ENCODE measurements at regions not wholly inside any gene's neighbourhood (a gene's known extent, or its start where the extent isn't known, plus 50 kb on each side); places are given as distances from the start of the nearest gene placed in this dataset.
"Not testable (repeated sequence)": the region's sequence is repeated elsewhere in the genome, so short reads cannot be mapped to it uniquely, and the experiment has no call there.

DNA sequence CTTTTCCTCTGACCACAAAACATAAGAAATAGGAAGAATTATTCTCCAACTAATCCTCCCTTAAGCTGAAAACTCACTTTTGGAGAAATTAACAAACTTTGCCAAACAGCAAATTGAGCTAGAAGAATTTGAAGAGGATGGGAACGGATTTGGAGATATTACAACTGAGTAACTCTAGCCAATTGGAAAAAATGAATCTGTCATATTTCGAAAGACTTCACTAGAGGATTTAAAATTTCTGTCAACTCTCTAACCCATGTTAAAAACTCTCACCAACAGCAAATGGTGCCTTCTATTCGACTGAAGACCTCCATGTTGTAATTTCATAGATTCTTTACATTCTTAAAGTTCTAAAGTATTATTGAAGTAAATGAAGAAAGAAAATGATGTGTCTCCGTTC, 414.2 kb downstream of the RMST start:
- H4K20me1 ChIP-seq (ENCODE audit: control insufficient read depth, insufficient read depth, low read depth, low read length) = no peaks in the 10 kb centered on the region
- H3F3A ChIP-seq (ENCODE audit: control insufficient read depth, insufficient read depth) = no peaks in the 10 kb centered on the region
- H3K27ac ChIP-seq (ENCODE audit: low read depth, low read length) = no peak overlapping the region
- no peaks in the 10 kb centered on the region for H3K36me3 ChIP-seq (ENCODE audit: control insufficient read depth, low read length)
- no peaks in the 10 kb centered on the region for H3K27me3 ChIP-seq (ENCODE audit: control insufficient read depth, low read length)
- TF ChIP-seq, protein P1, sequence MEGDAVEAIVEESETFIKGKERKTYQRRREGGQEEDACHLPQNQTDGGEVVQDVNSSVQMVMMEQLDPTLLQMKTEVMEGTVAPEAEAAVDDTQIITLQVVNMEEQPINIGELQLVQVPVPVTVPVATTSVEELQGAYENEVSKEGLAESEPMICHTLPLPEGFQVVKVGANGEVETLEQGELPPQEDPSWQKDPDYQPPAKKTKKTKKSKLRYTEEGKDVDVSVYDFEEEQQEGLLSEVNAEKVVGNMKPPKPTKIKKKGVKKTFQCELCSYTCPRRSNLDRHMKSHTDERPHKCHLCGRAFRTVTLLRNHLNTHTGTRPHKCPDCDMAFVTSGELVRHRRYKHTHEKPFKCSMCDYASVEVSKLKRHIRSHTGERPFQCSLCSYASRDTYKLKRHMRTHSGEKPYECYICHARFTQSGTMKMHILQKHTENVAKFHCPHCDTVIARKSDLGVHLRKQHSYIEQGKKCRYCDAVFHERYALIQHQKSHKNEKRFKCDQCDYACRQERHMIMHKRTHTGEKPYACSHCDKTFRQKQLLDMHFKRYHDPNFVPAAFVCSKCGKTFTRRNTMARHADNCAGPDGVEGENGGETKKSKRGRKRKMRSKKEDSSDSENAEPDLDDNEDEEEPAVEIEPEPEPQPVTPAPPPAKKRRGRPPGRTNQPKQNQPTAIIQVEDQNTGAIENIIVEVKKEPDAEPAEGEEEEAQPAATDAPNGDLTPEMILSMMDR (IDR thresholded peaks at IDR 0.05; ENCODE audit: low read depth, low read length, poor library complexity, severe bottlenecking) = no peak
- H3K9me2 ChIP-seq (replicated peaks; ENCODE audit: control insufficient read depth, low read length) = no peaks in the 10 kb centered on the region
- H3K4me1 ChIP-seq (ENCODE audit: control insufficient read depth, low read length) = no peaks in the 10 kb centered on the region
- H3K9me3 ChIP-seq (ENCODE audit: control insufficient read depth, insufficient read depth, low read length) = no peaks in the 10 kb centered on the region
- no peaks in the 10 kb centered on the region for H3K79me2 ChIP-seq (ENCODE audit: control insufficient read depth, low read length)
- no peak overlapping the region for H3K4me2 ChIP-seq (ENCODE audit: low read length)
- H3K4me3 ChIP-seq (ENCODE audit: low read length) = no peak overlapping the region

DNA sequence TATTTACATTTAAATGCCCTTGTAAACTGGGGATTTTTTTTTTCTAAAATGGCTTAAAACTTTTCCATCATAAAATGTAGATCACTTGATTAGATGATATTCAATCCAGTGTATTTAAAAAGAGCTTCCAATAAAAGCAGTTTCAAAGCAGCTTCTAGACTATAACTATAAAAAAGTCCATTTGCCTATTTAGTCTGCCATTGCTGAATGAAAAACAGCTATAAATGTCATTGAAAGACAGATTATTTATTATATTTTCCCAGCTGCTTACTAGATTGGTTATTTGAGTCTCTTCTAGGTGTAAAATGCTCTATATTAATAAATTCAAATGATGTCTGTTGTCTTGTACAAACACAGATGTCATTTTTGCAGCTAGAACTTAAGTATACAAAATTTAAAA, 414.8 kb downstream of the RMST start:
- Histone ChIP-seq H3K27ac (ENCODE audit: low read depth, low read length) (no peak overlapping the region), H4K20me1 (ENCODE audit: control insufficient read depth, insufficient read depth, low read depth, low read length) (no peaks in the 10 kb centered on the region), H3K4me3 (ENCODE audit: low read length) (no peak overlapping the region), H3F3A (ENCODE audit: control insufficient read depth, insufficient read depth) (no peaks in the 10 kb centered on the region), H3K27me3 (ENCODE audit: control insufficient read depth, low read length) (no peaks in the 10 kb centered on the region), H3K4me1 (ENCODE audit: control insufficient read depth, low read length) (no peaks in the 10 kb centered on the region), H3K36me3 (ENCODE audit: control insufficient read depth, low read length) (no peaks in the 10 kb centered on the region), H3K9me2 (replicated peaks; ENCODE audit: control insufficient read depth, low read length) (no peaks in the 10 kb centered on the region), H3K4me2 (ENCODE audit: low read length) (no peak overlapping the region), H3K9me3 (ENCODE audit: control insufficient read depth, insufficient read depth, low read length) (no peaks in the 10 kb centered on the region), H3K79me2 (ENCODE audit: control insufficient read depth, low read length) (no peaks in the 10 kb centered on the region)
- no peak for TF ChIP-seq EZH2phosphoT487 (IDR thresholded peaks at IDR 0.05; ENCODE audit: borderline replicate concordance, low read length)
- TF ChIP-seq, protein P1 (IDR thresholded peaks at IDR 0.05; ENCODE audit: low read depth, low read length, poor library complexity, severe bottlenecking) = no peak

DNA sequence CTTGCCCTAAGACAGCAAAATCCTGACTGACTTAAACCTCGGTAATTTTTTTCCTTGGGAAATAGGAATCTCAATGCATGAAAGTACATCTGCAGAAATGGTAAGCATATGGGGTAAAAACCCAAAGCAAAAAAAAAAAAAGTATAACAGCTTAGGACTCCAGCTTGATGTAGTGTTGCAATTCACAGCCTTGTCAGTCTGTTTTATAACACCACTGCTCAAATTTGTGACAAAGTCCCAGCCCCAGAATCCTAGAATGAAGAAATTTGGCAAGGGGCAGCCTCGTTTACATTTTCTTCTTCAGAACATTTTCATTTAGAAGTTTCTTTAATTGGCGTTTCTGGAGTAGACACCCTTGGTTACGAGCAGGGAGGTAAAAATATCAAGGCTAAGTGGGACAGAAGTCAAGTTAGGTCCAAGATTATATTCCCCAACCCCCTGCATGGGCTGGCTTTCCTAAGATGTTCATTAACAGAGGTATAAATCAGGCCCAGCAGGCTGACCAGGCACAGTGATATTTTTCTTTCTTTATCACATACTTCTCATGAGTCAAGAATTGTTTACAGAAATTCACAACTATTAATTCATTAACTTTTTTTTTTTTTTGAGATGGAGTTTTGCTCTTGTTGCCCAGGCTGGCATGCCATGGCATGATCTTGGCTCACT, 424.0 kb downstream of the RMST start:
- Histone ChIP-seq H3K79me2 (ENCODE audit: control insufficient read depth, low read length) (no peaks in the 10 kb centered on the region), H3K9me3 (ENCODE audit: control insufficient read depth, insufficient read depth, low read length) (no peaks in the 10 kb centered on the region), H3K4me3 (ENCODE audit: low read length) (no peak overlapping the region), H3K4me1 (ENCODE audit: control insufficient read depth, low read length) (no peaks in the 10 kb centered on the region), H3K4me2 (ENCODE audit: low read length) (no peak overlapping the region), H3K9me2 (replicated peaks; ENCODE audit: control insufficient read depth, low read length) (no peaks in the 10 kb centered on the region), H4K20me1 (ENCODE audit: control insufficient read depth, insufficient read depth, low read depth, low read length) (no peaks in the 10 kb centered on the region), H3F3A (ENCODE audit: control insufficient read depth, insufficient read depth) (no peaks in the 10 kb centered on the region), H3K27me3 (ENCODE audit: control insufficient read depth, low read length) (no peaks in the 10 kb centered on the region), H3K27ac (ENCODE audit: low read depth, low read length) (no peak overlapping the region), H3K36me3 (ENCODE audit: control insufficient read depth, low read length) (no peaks in the 10 kb centered on the region)
- TF ChIP-seq, protein P1 (IDR thresholded peaks at IDR 0.05; ENCODE audit: low read depth, low read length, poor library complexity, severe bottlenecking) = no peak
- TF ChIP-seq EZH2phosphoT487 (IDR thresholded peaks at IDR 0.05; ENCODE audit: borderline replicate concordance, low read length) = no peak

DNA sequence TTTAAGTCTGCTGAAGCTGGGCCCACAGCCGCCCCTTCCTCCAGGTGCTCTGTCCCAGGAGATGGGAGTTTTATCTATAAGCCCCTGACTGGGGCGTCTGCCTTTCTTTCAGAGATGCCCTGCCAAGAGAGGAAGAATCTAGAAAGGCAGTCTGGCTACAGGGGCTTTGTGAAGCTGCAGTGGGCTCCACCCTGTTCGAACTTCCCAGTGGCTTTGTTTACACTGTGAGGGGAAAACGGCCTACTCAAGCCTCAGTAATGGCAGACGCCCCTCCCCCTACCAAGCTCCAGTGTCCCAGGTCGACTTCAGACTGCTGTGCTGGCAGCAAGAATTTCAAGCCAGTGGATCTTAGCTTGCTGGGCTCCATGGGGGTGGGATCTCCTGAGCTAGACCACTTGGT, 435.3 kb downstream of the RMST start:
- H3K4me2 ChIP-seq (ENCODE audit: low read length) = not testable (repeated sequence)

More for the DNA sequence above, 435.3 kb downstream of the RMST start:
- not testable (repeated sequence) for H3K79me2 ChIP-seq (ENCODE audit: control insufficient read depth, low read length); H4K20me1 ChIP-seq (ENCODE audit: control insufficient read depth, insufficient read depth, low read depth, low read length); H3K9me3 ChIP-seq (ENCODE audit: control insufficient read depth, insufficient read depth, low read length); H3K27ac ChIP-seq (ENCODE audit: low read depth, low read length); H3K27me3 ChIP-seq (ENCODE audit: control insufficient read depth, low read length); H3K4me1 ChIP-seq (ENCODE audit: control insufficient read depth, low read length); H3K9me2 ChIP-seq (replicated peaks; ENCODE audit: control insufficient read depth, low read length); H3K36me3 ChIP-seq (ENCODE audit: control insufficient read depth, low read length); H3F3A ChIP-seq (ENCODE audit: control insufficient read depth, insufficient read depth); H3K4me3 ChIP-seq (ENCODE audit: low read length)

Data from DOHH2 (cell line).